ENCODE measurements at regions not wholly inside any gene's neighbourhood (a gene's known extent, or its start where the extent isn't known, plus 50 kb on each side); places are given as distances from the start of the nearest gene placed in this dataset.

DNA sequence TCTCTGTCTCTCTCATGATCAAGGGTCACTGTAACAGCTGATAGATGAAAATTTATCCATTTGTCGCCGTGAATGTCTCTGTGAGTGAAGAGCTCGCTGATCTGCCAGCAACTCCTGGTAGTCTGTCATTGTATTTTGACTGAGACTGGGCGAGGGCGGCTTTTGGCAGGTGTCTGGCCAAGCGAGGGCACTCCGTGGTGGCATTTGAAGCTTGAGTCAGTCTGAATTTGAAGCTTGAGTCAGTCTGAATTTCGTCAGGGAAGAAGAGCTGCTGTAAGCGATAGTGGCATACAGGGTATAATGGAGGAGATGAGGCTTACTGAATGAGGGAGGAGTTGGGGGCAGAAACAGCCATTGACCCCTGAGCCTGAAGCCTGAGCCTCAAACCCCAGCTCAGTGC is 56.8 kb upstream of the FAM181A start:
- no peak for DNase-seq

DNA sequence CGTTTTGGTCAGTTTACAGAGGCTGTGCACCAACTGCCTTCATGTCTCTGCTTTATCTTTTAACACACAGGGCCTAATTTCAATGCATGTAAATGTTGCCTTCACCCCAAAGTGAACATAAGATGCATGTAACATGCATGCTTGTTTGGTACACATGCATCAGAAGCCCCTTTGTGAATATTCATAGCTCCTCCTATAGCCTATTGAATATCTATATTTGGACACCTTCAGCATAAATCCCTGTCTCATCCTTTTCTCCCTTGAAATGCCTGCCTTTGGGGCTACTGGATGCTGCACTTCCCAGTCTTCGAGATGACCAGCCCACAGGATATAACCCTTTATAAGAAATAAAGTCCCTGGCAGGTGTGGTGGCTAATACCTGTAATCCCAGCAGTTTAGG is 57.7 kb upstream of the FAM181A start:
- DNase-seq = no peak

DNA sequence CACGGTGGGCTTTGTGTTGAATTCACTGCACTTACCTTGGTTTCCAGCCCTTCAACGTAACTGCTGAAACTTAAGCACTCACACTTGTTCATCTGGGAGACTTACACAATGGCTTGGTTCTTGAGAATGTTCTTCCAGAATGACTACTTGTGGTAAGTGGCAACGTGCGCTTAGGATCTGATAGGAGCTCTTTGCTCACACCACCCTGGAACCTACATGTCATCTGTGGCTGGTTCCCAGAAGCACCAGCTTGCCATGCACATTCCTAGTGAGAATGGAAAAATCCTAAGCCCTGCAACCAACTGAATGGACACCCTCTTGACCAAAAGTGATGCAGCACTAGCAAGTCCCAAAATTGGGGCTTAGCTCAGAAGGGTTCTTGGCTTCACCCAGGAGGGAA is 59.0 kb upstream of the FAM181A start:
- DNase-seq = no peak

DNA sequence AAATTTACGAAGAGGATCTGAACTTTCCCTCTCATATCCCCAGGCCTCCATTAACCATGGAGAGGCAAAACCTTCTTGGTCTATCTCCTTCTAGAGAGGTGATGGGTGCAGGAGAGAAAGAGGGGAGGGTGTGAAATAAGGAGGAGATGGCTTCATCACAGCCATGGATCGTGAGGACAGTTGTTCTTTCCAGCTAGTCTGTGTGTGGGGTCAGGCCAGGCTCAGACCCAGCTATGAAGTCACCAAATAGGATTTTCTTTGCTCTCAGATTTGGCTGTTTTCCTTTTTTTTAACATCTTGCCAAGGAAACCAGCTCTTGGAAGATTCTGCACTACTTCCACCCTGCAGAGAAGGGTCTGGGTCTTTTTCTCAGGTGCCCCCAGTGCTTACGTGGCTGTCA is 64.9 kb upstream of the FAM181A start:
- DNase-seq = no peak

DNA sequence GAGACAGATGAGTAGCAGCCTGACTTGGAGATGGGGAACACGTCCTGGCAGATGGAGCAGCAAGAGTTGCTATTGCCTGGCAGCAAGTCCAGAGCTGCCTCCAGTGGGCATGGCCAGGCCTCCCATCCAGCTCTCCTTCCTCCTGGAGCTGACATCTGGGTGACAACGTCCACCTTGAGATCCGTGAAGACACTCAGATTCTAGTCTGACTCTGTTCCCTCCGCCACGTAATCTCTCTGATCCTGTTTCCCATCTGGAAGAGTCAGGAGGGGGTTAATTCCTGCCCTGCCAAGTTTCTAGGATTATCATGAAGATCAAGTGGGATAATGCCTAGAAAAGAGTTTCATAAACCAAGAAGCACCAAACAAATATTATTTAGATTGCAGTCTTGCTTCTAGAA is 65.3 kb upstream of the FAM181A start:
- DNase-seq = no peak

DNA sequence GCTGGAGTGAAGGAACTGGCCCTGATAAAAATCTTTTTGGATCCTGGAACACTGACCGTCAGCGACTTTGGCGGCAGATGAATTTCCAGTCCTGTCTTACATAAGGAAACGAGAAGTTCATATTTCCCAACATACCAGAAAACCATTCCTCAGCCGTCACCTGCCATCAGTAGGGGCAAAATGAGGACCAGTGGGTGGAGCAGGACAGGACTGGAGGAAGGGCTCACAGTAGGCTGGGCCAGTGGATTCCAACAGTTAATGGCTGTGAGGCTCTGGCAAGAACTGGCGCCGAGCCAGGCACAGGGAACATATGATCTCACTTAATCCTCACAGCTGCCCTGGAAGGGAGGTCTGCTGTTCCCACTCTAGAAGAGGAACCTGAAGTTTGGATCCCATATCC is 67.2 kb upstream of the FAM181A start:
- DNase-seq = no peak

DNA sequence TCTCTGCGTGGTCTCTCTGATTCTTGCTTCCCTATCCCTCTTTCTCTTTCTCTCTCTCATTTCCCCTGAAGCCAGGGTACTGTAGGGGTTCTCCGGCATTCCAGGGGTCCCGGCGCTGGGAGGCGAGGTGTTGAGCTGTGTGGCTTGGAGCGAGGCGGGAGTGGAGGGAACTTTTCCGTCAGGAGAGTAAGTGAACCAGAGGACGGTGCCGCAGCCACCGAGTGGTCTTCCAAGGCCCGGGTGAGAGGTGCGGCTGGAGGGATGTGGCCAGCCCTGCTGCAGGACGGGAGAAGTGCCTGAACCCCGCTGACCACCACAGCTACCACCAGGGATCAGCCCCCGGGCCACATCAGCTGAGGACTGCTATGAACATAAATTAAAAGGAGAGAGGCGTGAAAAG is 68.2 kb upstream of the FAM181A start:
- no peak for DNase-seq

DNA sequence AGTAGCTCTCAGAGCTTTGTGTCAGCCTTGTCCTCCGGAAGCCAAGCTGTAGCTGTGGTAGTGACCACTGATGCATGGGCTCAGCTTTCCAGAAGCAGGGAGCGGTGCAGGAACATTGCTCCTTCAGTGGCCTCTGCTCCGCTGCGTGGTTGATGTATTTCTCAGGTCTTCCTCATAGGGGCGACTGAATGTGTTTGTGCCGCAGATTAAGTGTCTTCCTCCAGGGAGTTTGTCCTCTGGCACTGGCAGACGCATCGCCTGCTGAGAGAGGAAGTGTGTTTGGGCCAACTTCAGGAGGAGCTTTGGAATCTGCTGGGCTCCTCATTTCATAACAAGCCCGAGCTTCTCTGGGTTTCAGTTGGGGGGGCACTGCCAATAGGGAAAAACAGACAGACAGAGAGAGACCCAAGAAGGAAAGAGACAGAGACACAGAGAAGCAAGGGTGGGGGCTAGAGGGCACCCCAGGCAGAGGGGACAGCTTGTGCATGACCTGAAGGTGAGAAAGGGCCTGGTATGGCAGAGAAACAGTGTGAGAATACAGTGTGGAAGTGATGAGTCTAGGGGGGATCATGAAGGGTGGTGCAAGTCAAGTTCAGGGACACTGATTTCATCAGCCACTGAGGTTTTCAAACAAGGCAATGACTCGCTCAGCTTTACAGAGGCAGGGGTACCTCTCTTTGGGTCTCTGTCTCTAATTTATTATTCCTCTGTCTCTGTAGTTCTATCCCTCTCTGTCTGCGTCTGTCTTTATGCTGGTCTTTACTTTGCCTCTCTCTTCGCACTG is 69.4 kb upstream of the PRIMA1 start:
- peak in 1 of 2 experiments; percentile 43 for DNase-seq

DNA sequence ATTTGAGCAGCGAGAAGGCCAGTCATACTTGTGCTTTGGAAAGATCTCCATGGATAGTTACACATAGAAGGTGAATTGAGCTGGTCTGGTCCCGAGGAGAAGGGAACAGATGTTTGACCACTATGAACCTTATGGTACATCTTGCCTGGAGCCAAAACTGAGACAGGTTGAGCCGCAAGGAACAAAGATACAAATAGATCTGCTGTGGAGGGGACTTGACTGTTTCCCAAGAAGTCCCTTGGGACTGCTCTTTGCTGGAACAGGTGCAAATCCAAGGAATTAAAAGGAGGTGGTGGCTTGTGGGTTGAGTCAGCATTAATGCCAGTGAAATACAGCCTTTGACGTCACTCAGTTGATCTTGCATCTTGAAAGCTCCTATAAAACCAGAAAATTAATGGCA is 68.8 kb upstream of the PRIMA1 start:
- peak; percentile 46 to 80 for DNase-seq

DNA sequence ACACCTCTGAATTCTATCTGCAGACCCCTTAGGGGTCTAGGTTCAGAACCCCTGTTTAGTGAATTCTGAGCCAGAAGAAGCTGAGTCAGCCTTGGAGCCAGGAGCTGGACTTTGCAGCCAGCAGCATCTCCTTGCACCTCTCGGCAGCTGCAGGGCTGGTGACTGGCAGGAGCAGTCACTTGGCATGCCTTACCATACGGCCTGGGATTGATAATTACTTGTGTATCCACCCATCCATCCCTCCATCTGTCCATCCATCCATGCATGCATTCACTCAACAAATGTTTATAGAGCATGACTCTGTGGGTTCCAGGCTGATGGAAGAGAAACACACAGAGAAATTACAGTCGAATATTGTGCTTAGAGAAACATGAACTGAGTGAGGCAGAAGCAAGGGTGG is 67.5 kb upstream of the PRIMA1 start:
- peak; percentile 78 to 90 for DNase-seq

DNA sequence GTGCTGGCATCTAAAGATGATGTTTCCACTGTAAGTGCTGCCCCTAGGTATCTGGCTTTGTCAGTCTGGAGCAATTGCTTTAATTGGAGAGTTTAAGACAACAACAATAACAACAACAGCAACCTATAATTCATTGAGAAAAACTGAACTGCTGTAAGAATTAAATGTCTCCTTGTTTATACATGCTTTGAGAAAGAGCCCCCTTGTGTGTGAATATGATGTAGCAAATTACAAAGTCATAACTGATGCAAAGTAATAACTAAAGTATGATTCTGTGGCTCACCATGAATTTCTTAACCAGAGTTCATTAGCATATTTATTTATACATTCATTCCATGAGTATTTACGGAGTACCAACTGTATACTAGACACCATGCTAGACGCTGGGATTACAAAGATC is 59.2 kb upstream of the PRIMA1 start:
- DNase-seq = no peak

DNA sequence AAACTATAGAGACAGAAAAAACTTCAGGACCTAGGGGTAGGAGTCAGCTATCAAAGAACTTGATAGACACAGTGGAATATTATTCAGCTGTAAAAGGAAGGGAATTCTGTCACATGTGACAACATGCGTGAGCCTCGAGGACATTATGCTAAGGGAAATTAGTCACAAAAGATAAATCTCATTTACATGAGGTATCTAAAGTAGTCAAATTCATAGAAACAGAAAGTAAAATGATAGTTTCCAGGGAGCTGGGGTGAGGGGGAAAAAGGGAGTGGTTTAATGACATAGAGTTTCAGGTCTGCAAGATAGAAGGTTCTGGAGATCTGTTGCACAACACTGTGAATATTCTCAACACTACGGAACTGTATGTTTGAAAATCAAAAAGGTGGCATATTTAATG is 50.0 kb upstream of the PRIMA1 start:
- no peak for DNase-seq

Data from NCI-H446 (cell line).